ENCODE measurements at regions not wholly inside any gene's neighbourhood (a gene's known extent, or its start where the extent isn't known, plus 50 kb on each side); places are given as distances from the start of the nearest gene placed in this dataset.
A peak's percentile ranks its signal among the peaks of the same experiment; 100 is the strongest.

DNA sequence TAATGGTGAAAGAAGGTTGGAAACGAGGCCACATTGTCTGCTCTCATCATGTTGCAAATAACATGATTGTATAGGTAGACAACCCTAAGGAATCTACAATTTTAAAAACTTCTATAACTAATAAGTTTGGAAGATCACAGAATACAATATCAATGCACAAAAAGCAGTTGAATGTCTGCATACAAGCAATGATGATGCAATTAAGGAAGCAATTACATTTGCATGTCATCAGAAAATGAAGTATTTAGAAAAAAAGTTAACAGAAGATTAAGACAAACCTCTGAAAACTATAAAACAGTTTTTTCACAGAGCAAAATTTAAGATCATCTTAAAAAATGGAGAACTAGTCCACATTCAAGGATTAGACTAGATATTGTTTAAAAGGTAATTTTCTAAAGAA is 181.1 kb downstream of the METTL4 start:
- Mint-ChIP-seq H3K9me3 (peaks cover 12% of the 10 kb centered on the region), H3K27ac (no peak overlapping the region), H3K4me3 (no peak overlapping the region), H3K27me3 (ENCODE audit: low read depth) (no peaks in the 10 kb centered on the region), H3K36me3 (ENCODE audit: low read depth) (no peaks in the 10 kb centered on the region), H3K4me1 (peaks cover 8% of the 10 kb centered on the region)
- TF ChIP-seq, protein P1, sequence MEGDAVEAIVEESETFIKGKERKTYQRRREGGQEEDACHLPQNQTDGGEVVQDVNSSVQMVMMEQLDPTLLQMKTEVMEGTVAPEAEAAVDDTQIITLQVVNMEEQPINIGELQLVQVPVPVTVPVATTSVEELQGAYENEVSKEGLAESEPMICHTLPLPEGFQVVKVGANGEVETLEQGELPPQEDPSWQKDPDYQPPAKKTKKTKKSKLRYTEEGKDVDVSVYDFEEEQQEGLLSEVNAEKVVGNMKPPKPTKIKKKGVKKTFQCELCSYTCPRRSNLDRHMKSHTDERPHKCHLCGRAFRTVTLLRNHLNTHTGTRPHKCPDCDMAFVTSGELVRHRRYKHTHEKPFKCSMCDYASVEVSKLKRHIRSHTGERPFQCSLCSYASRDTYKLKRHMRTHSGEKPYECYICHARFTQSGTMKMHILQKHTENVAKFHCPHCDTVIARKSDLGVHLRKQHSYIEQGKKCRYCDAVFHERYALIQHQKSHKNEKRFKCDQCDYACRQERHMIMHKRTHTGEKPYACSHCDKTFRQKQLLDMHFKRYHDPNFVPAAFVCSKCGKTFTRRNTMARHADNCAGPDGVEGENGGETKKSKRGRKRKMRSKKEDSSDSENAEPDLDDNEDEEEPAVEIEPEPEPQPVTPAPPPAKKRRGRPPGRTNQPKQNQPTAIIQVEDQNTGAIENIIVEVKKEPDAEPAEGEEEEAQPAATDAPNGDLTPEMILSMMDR (IDR thresholded peaks at IDR 0.05; ENCODE audit: unreplicated experiment in 3 of 3): no peak

DNA sequence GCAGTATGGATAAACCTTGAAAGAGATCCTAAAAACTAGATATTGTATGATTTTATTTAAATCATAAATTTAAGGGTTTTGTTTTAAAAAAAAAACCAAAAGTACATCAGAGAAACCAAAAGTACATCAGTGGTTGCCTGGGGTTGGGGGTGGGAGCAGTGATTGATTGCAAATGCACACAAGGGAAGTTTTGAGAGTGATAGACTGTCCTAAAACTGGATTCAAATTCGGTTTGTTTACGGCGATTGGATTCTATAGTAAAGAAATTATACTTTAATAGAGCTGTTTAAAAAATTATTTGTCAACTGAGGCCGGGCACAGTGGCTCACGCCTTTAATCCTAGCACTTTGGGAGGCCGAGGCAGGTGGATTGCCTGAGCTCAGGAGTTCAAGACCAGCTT is 179.8 kb downstream of the METTL4 start:
- Mint-ChIP-seq H3K27me3 (ENCODE audit: low read depth) (no peaks in the 10 kb centered on the region), H3K27ac (no peak overlapping the region), H3K36me3 (ENCODE audit: low read depth) (no peaks in the 10 kb centered on the region), H3K4me1 (peaks cover 8% of the 10 kb centered on the region), H3K4me3 (no peak overlapping the region), H3K9me3 (peaks cover 3% of the 10 kb centered on the region)
- TF ChIP-seq, protein P1 (IDR thresholded peaks at IDR 0.05; ENCODE audit: unreplicated experiment in 3 of 3): no peak

DNA sequence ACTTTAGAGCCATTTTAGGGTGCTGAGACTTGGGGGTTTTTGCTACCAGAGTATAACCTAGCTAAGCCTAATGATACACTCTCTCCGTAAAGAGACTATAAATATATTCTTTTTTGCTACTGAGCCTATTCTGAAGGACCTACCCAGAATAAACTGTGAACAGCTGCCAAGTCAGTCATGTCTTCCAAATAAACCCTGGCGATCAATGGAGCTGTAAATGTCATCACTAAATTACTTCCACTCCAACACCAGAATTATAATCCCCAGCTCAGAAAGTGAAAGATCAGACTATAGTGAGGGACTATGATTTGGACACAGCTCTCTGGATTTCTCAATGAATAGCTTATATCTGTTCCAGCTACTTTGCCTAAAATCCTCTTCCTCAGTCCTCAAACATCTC is 178.9 kb downstream of the METTL4 start:
- TF ChIP-seq, protein P1 (IDR thresholded peaks at IDR 0.05; ENCODE audit: unreplicated experiment in 3 of 3): no peak
- H3K4me1 Mint-ChIP-seq: peaks cover 8% of the 10 kb centered on the region
- no peak overlapping the region for H3K27ac Mint-ChIP-seq
- peaks cover 2% of the 10 kb centered on the region for H3K9me3 Mint-ChIP-seq
- no peaks in the 10 kb centered on the region for H3K36me3 Mint-ChIP-seq (ENCODE audit: low read depth)
- H3K4me3 Mint-ChIP-seq: no peak overlapping the region
- no peaks in the 10 kb centered on the region for H3K27me3 Mint-ChIP-seq (ENCODE audit: low read depth)

DNA sequence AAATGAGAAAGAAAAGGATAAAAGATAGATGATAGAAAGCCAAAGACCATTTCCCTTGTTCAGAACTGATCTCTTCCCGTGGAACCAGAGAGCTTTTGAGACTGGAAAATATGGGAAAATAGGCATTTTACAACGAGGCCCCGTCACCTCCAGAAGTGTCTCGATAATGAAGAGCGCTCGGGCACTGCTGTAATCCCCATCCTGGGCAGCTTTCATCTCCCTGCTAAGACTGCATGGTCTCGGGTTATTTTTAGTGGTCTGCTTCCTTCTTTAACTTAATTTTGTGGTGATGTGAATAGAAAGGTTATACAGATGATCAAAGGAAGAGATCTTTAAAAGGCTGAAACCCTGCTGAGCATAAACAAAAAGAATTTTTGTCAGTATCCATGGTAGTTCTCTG is 176.6 kb downstream of the METTL4 start:
- H3K27me3 Mint-ChIP-seq (ENCODE audit: low read depth): no peaks in the 10 kb centered on the region
- no peaks in the 10 kb centered on the region for H3K36me3 Mint-ChIP-seq (ENCODE audit: low read depth)
- peaks cover 8% of the 10 kb centered on the region for H3K4me1 Mint-ChIP-seq
- no peak overlapping the region for H3K4me3 Mint-ChIP-seq
- no peak overlapping the region for H3K27ac Mint-ChIP-seq
- TF ChIP-seq, protein P1 (IDR thresholded peaks at IDR 0.05; ENCODE audit: unreplicated experiment in 3 of 3): no peak
- H3K9me3 Mint-ChIP-seq: peaks cover 2% of the 10 kb centered on the region

DNA sequence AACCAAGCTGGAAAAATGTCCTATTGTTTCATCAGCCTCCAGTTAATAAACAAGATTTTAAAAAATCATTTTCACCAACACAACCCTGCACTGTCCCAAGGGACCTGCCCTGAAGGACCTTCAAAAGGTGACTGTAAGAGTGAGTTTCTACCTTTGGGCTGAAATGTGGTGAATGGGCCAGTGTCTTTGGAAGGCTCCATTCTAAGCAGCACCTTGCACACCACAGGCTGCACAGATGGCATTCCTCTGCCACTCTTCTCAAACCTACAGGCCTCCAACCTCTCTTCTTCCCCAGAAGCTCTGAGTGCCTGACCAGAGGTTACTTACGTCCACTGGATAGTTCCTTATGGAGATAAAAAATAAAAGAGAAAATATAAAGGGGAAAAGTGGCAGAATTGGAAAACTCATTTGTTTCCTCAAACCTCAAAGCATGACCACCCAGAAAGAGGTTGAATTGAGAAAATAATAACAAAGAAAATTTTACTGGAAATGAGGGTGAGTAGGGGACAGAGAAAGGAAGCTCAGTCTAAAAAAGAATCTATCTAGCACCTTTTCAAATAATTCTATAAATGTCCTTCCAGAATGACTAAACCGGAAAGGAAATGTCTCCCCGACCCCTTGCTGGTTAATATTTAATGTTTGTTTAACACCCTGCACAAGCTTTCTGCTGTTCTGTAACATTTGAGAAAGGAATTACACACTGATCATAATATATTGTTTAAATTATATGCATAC is 175.7 kb downstream of the METTL4 start:
- Mint-ChIP-seq H3K4me1 (peaks cover 8% of the 10 kb centered on the region), H3K27me3 (ENCODE audit: low read depth) (no peaks in the 10 kb centered on the region)

More for the DNA sequence above, 175.7 kb downstream of the METTL4 start:
- H3K27ac Mint-ChIP-seq: peak overlapping the region in 1 of 3 experiments; percentile 32
- no peak overlapping the region for H3K4me3 Mint-ChIP-seq
- no peaks in the 10 kb centered on the region for H3K9me3 Mint-ChIP-seq
- no peaks in the 10 kb centered on the region for H3K36me3 Mint-ChIP-seq (ENCODE audit: low read depth)
- TF ChIP-seq, protein P1 (IDR thresholded peaks at IDR 0.05; ENCODE audit: unreplicated experiment in 3 of 3): no peak

Measured in nephron (organoid).